SKM-1 (cell line): ENCODE measurements at regions not wholly inside any gene's neighbourhood (a gene's known extent, or its start where the extent isn't known, plus 50 kb on each side); places are given as distances from the start of the nearest gene placed in this dataset.
A peak's percentile ranks its signal among the peaks of the same experiment; 100 is the strongest.

Experiments
- DNase-seq: peaks from one replicate; lab custom pipeline; 2025; ENCODE audit not compliant: unreplicated experiment; lab: John Stamatoyannopoulos, UW

DNA sequence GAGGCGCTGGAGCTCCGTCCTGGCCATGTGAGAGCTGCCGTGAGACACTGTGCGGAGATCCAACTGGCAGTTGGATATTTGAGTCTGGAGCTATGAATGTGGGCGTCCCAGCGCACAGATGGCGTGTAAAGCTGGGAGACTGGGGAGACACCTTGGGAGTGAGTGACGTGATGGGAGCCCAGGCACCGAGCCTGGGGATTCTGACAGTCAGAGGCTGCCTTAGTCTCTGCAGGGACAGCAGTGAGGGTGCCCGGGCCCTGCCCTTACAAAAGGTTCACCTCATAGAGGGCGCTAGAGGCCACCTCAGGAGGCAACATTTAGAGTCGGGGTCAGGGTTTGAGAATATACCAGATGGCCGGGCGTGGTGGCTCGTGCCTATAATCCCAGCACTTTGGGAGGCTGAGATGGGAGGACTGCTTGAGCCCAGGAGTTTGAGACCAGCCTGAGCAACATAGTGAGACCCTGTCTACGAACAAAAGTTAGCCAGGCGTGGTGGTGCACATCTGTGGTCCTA, 194.1 kb upstream of the GSE1 start:
- DNase-seq: no peak

DNA sequence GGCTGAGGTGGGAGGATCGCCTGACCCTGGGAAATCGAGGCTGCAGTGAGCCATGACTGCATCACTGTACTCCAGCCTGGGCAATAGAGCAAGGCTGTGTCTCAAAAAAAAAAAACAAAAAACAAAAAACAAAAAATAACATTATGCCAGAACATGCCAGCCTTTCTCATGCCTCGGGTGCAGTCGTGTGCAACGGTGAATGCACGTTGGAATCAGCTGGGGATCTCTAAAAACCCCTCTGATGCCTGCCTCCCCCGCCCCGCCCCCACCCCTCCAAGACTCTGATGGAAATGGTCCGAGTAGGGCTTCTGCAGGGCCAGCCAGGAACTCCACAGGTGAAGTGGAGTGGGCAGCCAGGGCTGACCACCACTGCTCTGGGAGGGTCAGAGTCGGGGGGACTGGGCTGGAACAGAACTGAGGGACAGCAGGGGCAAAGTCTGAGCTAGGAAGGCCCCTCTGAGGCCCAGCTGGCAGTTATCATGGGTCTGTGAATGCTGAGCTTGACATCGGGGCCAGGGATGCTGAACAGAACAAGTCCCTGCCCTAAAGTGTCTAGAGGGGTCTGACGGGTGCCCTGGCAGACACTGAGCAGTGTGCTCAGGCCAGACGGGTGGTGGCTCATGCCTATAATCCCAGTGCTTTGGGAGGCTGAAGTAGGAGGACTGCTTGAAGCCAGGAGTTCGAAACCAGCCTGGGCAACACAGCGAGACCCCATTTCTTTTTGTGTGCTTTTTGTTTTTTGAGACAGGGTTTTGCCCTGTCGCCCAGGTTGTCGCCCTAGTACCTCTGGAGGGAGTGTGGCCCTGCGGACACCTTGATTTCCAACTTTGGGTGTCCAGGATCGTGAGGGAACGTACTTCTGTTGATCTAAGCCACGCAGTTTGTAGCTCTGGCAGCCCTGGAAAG, 193.4 kb upstream of the GSE1 start:
- no peak for DNase-seq

DNA sequence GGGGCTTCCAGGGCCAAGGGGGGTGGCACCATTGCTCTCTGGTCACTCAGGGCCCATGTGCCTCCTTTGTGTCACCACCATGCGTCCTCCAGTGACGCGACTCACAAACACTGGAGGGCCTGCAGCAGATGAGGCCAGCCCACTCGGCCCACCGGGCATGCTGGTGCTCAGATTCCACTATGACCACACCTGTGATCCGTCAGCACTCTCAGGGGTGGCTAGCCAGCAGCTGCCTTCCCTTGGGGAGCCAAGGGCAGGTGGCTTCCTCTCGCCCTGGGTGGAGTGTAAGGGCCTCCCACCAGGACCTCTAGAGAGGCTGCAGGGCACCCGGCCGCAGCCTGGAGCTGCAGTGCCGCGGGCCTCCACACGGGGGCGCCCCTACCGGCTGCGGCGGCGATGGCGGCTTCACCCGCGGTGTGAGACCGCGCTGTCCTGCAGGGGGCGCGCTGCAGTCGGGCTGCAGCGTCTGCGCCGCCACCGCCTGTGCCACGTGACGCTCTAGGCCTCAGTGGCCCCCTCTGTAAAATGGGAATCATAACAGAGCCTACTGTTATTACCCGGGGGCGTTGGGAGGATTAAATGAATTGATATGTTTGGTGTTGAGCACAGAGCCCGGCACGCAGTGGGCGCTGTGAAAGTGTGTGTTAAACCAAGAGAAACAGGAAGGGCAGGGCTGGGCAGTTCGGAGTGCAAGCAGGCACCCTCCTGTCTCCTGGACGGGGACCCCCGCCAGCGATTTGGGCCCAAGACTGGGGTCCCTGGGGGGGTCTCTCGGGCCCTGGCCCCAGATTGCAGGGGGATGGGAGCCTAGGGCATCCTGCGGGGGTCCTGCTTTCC, 192.4 kb upstream of the GSE1 start:
- DNase-seq: peak; percentile 34

DNA sequence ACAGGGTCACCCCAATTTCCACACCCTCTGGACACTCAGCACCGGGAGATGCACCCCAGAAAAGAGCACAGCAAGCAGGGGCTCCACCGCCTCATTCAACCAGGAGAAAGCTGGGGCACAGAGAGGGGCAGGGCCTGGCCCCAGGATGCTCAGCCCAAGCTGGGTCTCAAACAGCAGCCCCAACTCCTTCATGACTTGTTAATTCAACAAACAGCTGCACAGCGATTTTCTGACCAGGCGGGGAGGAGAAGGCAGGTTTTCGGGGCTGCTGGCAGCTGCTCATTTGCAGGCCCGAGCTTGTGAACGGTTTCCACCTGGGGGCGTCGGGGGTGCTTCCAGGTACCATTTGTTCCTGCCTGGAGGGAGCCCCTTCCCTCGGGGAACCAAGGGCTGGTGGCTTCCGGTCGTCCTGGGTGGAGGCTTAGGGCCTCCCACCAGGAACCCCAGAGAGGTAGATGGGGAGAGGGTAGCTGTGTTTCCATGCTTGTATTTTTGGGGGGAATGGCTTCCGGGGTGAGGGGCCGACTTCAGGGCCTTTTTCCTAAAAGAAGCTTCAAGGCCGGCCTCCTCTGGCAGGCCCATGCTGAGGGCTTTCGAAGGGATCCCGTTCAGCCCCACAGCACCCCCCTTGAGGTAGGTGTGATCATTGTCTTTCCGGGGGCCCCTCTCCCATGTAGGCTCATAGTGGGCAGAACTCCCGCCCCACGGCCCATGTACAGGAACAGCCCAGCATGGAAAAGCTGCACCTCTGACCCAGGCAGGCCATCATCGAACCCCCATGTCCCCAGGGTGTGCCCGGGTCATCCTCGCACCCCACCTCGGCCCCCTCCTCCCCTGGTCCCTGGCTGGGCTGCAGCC, 191.6 kb upstream of the GSE1 start:
- DNase-seq: no peak

DNA sequence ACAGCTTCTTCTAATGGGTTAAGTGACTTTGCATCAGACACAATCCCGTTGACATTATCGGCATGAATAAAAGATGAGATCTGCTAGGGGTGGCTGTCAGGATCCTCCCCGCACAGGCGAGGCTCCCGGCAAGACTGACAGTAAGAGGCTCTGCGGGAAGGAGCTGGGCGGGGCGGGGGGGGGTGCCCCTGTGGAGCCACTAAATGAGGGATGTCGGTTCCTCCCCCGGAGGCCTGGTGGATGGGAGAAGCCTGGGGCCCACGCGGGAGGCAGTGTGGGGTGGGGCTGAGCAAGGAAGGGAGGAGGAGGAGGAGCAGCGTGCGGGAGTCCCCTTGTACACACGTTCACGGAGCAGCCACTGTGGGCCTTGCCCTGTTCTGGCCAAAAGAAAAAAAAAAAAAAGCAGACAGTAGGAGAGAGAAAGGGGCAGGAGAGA, 190.9 kb upstream of the GSE1 start:
- no peak for DNase-seq

DNA sequence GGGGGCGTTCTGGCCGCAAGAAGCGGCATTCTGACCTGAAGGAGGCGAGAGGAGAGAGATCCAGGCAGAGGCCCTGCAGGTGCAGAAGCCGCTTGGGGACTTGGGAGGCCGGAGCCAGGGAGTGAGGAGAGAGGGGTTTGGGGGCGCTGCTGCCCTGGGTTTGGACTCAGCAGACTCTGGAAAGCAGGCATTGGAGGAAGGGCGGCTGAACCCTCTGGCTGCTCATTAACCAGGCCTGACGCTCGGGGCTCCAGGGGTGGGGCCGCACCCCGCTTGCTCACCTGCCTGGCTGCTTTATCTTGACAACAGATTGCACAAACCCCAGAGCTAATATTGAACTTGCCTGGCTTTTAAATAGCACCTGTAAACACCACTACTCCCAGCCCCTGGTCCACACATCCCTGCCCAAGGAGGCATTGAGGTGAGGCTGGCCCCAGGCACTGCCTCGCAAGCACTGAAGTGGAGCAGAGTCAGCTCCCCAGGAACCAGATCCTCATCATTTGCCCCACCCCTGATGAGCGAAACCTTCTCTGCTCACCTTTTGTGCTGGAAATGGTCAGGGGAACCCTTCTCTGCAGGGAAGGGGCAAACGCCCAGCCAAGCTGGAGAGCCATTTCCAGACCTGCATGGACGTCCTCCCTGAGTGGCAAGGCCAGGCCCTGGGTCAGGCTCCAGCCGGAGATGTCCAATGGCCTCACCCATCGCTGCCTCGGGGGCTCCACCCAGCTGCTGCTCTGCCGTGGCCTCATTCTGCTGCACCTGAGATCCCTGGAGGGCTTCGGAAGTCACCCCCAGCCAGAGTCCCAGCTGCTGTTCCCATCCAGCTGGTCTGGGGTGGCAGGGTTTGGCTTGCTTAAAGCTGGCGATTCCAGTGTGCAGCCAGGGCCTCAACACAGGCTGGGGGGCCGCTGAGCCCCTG, 190.2 kb upstream of the GSE1 start:
- no peak for DNase-seq

DNA sequence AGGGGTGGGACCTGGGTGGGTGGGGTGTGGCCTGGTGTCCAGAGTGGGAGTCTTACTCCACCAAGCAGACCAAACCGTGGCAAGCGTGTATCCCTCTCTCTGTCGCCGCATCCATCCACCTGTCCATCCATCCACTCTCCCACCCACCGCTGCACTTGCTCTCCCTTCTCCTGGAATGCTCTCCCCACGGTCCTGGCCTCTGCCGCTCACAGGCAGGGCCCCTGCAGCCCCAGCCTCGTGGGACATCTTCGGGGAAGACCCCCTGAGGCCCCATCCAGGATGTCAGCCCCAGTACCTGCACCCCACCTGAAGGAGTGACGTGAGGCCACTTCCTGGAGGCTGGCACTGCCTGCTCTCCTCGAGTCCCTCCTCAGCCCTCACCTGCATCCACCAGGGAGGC, 189.5 kb upstream of the GSE1 start:
- no peak for DNase-seq

DNA sequence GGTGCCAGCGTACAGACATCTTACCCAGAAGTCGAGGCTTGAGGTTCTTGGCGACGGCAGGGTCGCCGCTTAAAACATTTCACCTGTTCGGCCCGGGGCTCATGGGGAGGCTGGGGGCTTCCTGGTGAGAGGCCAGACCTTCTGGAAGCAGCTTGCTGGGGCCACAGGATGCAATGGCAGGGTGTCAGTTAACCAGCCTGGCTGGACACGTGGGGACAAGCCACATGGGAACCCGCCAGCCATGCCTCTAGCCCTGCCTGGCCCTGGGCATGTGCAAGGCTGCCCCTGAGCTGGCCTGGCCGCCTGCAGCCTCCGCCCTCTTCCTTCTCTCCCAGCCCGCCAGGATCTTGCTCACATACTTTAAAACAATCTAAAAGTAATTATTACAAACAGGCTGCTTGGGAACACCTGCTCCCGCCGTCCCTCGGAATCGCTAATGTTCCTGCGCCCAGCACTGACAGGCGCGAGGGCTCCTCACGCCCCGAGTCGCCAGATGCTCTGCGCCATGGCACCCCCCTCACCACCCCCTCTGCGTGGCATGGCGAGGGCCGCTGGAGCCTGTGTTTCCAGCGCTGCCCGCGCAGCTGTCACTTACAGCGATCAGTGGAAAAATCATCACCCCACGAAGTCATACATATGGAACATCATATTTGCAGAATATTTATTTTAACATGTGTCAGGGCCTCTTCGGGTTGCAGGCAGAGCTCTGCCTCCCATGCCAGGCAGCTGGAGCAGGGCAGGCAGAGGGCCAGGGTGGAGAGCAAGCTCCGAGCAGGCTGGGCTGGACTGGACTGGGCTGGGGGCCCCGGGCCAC, 188.7 kb upstream of the GSE1 start:
- DNase-seq: no peak

DNA sequence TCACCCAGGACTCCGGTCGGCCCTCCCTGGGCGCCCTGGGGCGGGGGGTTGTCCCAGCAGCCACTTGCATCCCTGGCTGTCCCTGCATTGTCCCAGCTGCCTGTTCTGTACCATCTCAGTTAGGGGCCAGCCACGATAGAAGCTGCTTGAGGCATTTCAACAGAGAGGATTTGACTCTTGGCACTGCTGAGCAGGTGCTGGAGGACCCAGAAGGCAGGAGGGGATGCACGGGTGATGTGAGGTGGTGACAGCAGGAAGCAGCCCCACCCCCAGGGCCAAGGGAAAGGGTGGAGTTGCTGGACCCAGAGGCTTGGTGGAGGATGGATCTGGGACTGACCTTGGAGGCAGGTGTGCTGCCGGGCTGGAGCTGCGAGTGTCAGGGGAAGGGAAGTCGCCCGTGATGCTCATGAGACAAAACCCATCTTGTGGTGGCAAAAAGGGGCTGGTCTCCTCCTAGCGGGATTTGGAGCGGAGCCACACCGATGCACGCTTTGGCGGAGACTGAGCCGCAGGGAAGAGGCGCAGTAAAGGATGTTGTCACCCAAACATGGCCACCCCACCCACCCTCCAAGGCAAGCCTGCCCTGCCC, 188.0 kb upstream of the GSE1 start:
- DNase-seq: no peak

DNA sequence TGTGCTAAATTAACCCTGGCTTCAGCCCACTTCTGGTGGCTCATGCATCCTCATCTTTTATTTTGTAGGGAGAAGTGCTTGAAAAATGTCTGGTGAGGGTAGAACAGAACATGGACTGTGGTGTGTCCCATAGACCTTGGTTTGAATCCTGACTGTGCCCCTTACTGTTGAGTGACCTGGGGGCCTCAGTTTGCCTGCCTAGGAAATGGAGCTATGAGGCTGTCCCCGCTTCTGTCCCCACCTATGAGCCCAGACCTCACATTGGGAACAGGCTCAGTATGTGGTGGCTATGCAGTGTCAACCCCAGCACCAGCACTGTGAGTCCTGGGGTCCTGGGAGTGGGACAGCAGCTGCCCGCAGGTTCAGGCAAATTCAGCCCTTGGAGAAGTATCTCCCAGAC, 186.3 kb upstream of the GSE1 start:
- DNase-seq: no peak

DNA sequence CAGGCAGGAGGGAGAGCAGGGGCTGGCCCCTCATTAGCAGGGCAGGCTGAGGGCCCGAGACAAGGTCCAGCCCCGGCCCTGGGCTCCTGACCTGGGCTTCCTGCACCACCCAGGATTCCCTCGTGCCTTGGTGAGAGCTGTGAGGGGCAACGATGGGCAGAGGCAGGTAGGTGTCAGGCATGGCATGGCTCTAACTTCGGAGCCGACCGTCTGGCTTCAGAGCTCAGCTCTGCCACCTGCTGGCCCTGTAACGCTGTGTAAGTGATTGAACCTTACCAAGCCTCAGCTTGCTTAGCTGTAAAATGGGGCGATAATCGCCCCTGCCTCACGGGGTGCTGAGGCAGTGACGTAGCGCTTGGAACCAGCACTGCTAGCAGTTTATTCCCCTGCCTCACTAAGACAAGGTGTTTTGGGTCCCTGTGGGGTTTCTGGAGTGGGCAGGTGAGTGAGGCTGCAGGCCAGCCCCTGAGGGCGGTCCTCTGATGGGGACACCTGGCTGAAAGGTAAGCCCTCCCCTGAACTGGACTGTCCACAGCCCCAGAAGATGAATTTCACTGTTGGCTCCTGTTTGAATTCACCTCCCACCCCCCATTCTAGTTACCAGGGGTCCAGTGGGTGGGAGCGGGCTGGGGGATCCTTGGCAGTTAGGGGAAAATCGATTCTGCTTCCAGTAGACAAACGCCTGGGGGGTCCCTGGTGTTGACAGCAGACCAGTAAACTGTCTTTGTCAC, 184.8 kb upstream of the GSE1 start:
- no peak for DNase-seq

DNA sequence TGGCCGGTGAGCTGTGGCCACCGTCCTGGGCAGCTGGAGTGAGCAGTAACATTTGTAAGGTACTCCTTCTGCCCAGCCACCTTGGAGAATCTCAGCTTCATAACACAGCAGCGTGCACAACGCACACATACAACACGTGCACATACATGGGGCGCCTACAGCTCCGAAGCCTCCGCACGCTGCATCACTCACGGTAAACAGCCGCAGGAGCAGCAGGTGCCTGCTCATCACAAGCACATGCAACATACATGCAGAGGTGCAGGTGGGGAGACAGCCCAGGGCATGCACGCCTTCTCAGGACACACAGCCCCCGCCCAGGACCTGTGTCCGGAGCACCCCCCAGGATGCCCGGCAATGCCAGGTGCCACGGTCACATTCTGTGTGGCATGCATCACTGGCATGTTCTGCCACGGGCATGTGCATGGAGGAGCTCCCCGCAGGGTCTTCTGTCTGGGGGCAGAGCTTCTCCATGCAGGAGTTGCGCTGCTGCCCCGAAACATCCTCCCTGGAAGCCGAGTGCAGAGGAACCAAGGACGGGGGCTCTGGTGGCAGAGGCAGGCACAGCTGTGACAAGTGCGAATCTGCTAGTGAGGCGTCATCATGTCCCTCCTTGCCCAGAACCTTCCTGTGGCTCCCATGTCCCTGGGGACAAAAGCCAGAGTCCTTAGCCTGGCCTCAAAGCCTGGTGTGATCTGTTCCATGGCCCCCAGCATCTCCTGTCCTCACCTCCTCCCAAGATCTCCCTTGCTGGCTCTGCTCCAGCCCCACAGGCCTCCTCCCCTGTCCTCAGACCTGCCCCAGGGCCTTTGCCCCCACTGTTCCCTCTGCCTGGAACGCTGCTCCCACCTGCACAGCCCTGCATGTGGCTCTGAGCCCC, 184.0 kb upstream of the GSE1 start:
- no peak for DNase-seq

DNA sequence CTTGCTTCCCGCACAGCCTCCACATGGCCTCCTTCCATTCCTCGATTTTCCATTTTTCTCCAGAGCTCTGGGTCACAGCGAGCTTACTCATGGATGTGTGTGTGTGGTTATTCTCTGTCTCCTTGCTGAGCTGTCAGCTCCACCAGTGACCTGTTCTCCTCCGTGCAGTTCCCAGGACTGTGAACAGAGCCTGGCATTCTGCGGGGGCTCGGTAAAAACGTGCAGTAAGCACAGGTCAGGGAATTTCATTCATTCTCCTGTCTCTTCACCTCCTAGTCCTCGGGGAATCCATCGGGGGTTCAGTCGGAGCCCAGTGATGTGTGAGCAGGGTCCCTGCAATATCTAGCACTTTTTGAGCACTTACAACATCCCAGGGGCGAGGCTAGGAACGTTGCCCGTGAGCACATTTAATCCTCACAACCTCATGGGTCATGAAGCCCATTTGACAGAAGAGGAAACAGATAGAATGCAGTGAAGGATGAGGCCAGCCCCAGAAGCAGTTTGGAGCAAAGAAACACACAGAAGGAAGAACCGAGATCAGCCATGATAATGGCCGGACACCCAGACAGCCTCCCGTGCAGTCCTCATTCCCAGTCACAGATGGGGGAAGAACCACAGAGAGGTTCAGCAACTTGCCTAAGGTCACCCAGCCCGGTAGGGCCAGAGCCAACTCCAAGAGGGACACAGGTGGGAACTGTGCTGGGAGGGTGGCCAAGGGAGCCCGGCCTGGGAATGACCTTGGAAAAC, 183.2 kb upstream of the GSE1 start:
- no peak for DNase-seq

DNA sequence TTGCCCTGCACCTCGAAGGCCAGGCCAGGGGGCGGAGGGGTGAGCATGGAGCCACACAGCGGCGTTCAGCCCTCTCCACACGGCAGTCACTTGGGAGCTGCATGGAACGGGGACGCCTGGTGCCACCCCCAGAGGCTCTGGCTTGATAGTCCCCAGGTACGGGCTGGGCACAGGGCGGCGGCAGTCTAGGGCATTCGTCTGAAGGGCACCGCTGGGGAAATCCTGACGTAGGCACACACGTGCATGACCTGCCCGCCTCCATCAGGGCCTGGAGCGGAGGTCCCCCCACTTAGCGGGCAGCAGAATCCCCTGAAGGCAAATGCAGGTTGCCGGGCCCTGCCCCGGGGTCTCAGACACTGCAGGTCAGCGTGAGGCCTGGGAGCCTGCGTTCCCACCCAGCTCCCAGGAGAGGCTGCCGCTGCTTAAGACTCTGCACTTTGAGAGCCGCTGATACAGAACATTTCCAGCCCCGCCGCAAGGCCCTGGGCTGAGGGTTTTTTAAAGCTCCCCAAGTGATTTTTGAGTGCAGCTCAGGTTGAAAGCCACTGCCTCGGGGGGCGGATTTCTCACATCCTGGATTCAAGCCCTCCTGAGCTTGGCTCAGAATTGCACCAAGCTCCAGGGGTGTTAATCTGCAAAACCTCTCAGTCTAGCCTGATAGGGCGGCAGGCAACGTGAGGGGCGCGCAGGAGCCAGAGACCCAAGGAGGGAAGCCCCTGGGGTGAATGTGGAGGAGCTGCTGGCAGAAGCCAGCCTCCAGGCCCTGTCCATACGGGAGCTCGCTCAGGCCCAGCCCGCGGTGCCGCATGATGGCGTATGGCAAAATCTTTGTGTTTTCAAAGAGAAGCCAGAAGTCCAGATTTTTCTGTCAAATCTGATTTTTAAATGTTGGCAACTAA, 182.3 kb upstream of the GSE1 start:
- DNase-seq: no peak

DNA sequence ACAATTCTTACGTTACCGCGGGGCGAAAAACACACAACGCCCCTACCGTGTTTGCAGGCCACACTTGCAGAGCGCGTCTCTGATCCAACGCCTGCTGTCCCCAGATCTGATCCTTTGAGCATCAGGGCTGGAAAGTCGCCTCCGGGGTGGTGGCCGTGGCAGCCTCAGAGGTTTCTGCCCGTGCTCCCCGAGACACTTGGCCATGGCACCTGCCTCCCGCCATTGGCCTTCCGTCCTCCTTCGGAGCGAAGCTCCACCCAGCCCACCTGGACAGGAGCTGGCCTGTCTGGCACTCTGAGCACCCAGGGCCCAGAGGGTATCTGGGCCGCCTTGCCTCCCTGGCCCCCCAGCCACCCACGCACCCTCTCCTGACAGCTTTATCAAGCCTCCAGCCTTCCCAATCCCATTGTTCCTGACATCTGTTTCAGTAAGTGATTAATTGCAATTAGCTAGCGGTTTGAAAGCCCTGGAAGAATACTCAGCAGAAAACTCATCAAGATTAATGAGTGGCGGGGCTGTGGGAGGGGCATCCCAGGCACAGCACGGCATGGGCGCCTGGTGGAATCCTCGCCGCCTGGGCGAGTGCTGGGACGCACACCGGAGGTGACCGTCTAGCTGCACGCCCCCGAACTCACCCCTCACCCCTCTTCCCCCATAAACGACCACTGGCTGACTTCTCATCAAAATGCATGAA, 181.5 kb upstream of the GSE1 start:
- no peak for DNase-seq
